ENCODE measurements at regions not wholly inside any gene's neighbourhood (a gene's known extent, or its start where the extent isn't known, plus 50 kb on each side); places are given as distances from the start of the nearest gene placed in this dataset.
A peak's percentile ranks its signal among the peaks of the same experiment; 100 is the strongest.

DNA sequence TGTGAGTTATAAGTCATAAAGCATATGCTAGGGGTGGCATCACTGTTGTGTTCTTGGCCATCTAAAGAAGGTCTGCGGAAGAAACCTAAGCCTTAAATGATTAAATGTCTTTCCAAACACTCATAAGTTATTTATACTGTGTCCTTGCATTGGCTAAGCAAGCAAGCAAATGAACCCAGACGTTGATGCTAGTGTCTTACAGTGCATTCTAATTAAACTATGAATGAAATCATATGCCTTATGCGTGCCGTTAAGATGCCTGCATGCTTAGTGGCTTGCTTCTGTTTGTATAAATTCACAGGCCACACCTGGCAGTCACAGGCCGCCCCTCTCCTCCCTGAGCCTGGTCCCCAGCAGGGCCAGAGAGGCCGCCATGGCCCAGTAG lies 49.9 kb downstream of the RIN2 start:
- Histone ChIP-seq H3K27me3 (ENCODE audit: insufficient read depth in 3 of 3, low read length in 2 of 3) (no peaks in the 10 kb centered on the region), H3K9me3 (no peaks in the 10 kb centered on the region), H3K36me3 (ENCODE audit: insufficient read depth in 1 of 2, low read depth in 1 of 2) (peaks cover 0 to 12% of the 10 kb centered on the region in 2 donors), H3K4me1 (peaks cover 10% of the 10 kb centered on the region), H3K4me3 (no peak overlapping the region), H3K27ac (no peak overlapping the region)
- TF ChIP-seq, protein P1, sequence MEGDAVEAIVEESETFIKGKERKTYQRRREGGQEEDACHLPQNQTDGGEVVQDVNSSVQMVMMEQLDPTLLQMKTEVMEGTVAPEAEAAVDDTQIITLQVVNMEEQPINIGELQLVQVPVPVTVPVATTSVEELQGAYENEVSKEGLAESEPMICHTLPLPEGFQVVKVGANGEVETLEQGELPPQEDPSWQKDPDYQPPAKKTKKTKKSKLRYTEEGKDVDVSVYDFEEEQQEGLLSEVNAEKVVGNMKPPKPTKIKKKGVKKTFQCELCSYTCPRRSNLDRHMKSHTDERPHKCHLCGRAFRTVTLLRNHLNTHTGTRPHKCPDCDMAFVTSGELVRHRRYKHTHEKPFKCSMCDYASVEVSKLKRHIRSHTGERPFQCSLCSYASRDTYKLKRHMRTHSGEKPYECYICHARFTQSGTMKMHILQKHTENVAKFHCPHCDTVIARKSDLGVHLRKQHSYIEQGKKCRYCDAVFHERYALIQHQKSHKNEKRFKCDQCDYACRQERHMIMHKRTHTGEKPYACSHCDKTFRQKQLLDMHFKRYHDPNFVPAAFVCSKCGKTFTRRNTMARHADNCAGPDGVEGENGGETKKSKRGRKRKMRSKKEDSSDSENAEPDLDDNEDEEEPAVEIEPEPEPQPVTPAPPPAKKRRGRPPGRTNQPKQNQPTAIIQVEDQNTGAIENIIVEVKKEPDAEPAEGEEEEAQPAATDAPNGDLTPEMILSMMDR (IDR thresholded peaks at IDR 0.05), result no peak
- 42 to 63% (median 49%) methylated on average over 6 of the region's 6 CpGs for WGBS, 3 donors
- intact Hi-C loops (cut with DNase I), result loop anchor here in 1 of 2 donors (10.0 kb wide), 1 partner anchor 103 kb away; no protein-coding TSS in a partner anchor
- ATAC-seq, result peak in 2 of 4 donors; percentile 16 to 44
- no peak for DNase-seq

DNA sequence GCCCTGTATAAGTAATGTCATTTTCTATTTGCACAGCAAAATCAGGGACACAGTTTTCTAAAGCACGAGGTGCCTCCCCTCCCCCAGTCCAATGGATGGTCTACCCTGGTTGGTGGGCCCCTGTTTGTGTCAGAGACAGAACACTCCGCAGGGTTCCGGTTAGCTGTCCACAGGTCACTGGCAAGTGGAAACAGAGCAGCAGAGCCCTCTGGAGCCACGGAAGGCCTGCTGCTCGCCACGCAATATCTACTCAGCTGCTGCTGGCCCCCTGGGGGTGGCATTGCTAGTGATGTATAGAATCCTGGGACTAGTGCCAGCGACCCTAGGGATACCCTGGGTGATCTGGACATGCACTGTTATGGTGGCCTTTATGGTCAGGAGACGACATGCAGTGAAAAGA lies 50.4 kb downstream of the RIN2 start:
- intact Hi-C loops (cut with DNase I), result loop anchor here in 1 of 2 donors (10.0 kb wide), 1 partner anchor 104 kb away; no protein-coding TSS in a partner anchor
- ATAC-seq (no peak), DNase-seq (no peak)
- H3K9me3 ChIP-seq, result no peaks in the 10 kb centered on the region
- H3K27me3 ChIP-seq (ENCODE audit: insufficient read depth in 3 of 3, low read length in 2 of 3), result no peaks in the 10 kb centered on the region
- no peak overlapping the region for H3K4me3 ChIP-seq
- peaks cover 10% of the 10 kb centered on the region for H3K4me1 ChIP-seq
- H3K27ac ChIP-seq, result no peak overlapping the region
- TF ChIP-seq, protein P1 (IDR thresholded peaks at IDR 0.05), result no peak
- peaks cover 0 to 8% of the 10 kb centered on the region in 2 donors for H3K36me3 ChIP-seq (ENCODE audit: insufficient read depth in 1 of 2, low read depth in 1 of 2)
- 85 to 96% (median 94%) methylated on average over 8 of the region's 8 CpGs for WGBS, 3 donors

DNA sequence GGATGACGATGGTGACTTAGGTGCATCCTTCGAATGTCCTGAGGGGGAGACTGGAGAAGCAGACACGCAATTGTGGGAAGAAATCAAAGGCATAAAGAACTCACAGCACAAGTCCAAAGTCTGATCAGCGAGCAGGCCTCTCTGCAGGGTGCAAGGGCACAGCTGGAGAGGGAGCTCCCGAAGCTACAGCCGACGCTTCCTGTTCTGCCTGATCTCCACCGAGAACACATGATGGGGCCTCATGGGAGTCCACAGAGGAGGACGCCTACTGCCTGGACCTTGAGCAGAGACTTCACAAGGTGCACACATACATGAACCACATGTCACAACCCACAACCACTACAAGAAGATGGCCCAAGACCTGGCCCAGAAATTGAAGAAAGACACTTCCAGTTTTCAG lies 51.4 kb downstream of the RIN2 start:
- WGBS, 3 donors, result 77 to 84% (median 81%) methylated on average over 9 of the region's 9 CpGs
- TF ChIP-seq, protein P1 (IDR thresholded peaks at IDR 0.05), result no peak
- intact Hi-C loops (cut with DNase I), result loop anchor here in 1 of 2 donors (10.0 kb wide), 1 partner anchor 105 kb away; no protein-coding TSS in a partner anchor
- Histone ChIP-seq H3K27ac (no peak overlapping the region), H3K9me3 (no peaks in the 10 kb centered on the region), H3K4me1 (peaks cover 15% of the 10 kb centered on the region), H3K4me3 (no peak overlapping the region), H3K36me3 (ENCODE audit: insufficient read depth in 1 of 2, low read depth in 1 of 2) (peaks cover 0 to 8% of the 10 kb centered on the region in 2 donors), H3K27me3 (ENCODE audit: insufficient read depth in 3 of 3, low read length in 2 of 3) (no peaks in the 10 kb centered on the region)
- no peak for ATAC-seq
- no peak for DNase-seq

DNA sequence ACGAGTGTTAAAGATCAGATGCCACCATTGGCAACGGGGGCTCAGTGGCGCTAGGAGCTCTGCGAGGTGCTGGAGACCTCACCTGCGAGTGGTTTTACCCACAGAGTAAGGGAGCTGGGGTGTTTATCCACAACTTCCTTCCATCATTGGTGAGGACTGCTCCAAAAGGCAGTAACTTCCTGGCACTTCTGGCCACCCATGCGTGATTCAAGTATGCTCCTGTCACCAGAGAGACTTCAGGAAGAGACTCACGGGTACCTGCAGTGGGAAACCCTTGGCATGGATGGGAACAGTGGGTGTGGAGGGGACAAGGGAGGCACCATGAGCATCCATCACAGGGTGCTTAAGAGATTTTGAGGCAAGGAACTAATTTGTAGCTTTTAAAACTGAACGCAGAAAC lies 53.2 kb downstream of the RIN2 start:
- ATAC-seq (no peak), DNase-seq (no peak)
- Histone ChIP-seq H3K9me3 (no peaks in the 10 kb centered on the region), H3K4me3 (no peak overlapping the region), H3K36me3 (ENCODE audit: insufficient read depth in 1 of 2, low read depth in 1 of 2) (peaks cover 0 to 8% of the 10 kb centered on the region in 2 donors), H3K27ac (no peak overlapping the region), H3K27me3 (ENCODE audit: insufficient read depth in 3 of 3, low read length in 2 of 3) (no peaks in the 10 kb centered on the region), H3K4me1 (peaks cover 29% of the 10 kb centered on the region)
- TF ChIP-seq, protein P1 (IDR thresholded peaks at IDR 0.05), result no peak
- intact Hi-C loops (cut with DNase I), result no loop called here
- WGBS, 3 donors, result 83 to 90% (median 89%) methylated on average over 8 of the region's 8 CpGs

DNA sequence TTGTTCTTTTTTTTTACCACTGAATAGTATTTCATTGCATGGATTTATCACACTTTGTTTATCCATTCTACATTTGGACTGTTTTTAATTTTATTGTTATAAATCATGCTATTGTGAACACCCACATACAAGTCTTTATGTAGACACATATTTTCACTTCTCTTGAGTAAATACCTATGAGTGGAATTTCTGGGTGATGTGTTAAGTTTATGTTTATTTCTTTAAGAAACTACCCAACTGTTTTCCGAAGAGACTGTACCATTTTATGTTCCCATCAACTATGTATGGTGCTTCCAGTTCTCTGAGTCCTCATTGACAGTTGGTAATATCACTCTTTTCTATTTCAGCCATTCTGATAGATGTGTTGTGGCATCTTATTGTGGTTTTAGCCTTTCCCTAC lies 54.0 kb downstream of the RIN2 start:
- intact Hi-C loops (cut with DNase I), result no loop called here
- peaks cover 25% of the 10 kb centered on the region for H3K4me1 ChIP-seq
- peaks cover 0 to 8% of the 10 kb centered on the region in 2 donors for H3K36me3 ChIP-seq (ENCODE audit: insufficient read depth in 1 of 2, low read depth in 1 of 2)
- TF ChIP-seq, protein P1 (IDR thresholded peaks at IDR 0.05), result no peak
- no peak overlapping the region for H3K27ac ChIP-seq
- H3K27me3 ChIP-seq (ENCODE audit: insufficient read depth in 3 of 3, low read length in 2 of 3), result no peaks in the 10 kb centered on the region
- 92 to 97% (median 97%) methylated on average over 1 of the region's 1 CpG for WGBS, 3 donors
- H3K4me3 ChIP-seq, result no peak overlapping the region
- ATAC-seq, result no peak
- no peak for DNase-seq
- H3K9me3 ChIP-seq, result no peaks in the 10 kb centered on the region

All from psoas muscle (tissue), 7 donors.